Gastroesophageal sphincter (tissue), 3 donors: ENCODE measurements at regions not wholly inside any gene's neighbourhood (a gene's known extent, or its start where the extent isn't known, plus 50 kb on each side); places are given as distances from the start of the nearest gene placed in this dataset.

ENCODE experiments used
- CTCF ChIP-seq, 4 experiments: fragments of 200-600 bp in 2 of 4; fragments of 450-650 bp in 2 of 4; sonication (generic) in 1 of 4; IDR thresholded peaks; one replicate each; pipeline ENCODE4 v1.5.1; 2017 to 2019; ENCODE audit warnings: antibody characterized with exemption in 4 of 4, mild to moderate bottlenecking in 2 of 4, moderate library complexity in 2 of 4
- POLR2AphosphoS5 ChIP-seq: sonication (generic); formaldehyde crosslinking; IDR thresholded peaks from one replicate; pipeline ENCODE4 v1.6.1; 2017; ENCODE audit warnings: antibody characterized with exemption

DNA sequence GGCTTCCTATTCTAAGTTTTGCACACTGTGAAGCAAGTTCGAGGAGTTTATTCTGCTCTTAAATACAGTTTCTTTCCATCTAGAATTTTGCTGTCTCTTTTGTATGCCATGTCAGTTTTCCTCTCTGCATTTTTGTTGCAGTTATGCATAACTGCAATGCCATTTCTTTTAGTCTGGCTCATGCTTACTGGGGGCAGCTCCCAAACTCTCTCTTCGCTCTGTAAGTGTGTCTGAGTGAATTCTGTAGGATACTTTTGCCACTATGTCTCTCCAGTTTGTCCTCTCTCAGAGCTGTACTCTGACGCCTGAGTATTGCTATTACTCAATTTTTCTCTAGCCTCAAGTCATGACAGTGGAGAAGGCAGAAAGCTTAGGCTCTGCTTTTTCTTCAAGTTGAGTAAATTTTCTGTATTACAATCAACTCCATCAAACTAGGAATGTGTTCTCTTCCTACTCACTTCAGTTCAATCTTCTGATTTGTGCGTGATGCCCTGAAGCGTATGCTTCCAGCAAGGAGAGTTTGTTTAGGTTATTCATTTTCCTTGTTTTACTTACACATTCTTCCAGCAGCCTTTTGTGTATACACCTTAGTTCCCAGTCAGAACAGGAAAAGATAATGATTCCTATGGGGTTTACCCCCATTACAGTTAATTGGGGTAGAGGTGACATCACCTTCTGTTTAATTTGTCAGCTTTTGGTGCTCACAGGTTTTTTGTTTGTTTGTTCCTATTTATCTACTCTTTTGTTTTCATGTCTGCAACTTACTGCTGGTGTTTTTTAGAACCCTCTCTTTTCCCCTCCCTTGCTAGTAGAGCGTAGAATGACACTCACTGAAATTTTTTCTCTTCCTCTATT is 430.9 kb downstream of the BCKDHB start:
- TF ChIP-seq CTCF (IDR thresholded peaks at IDR 0.05) (no peak), POLR2AphosphoS5 (no peak)
